ENCODE measurements at regions not wholly inside any gene's neighbourhood (a gene's known extent, or its start where the extent isn't known, plus 50 kb on each side); places are given as distances from the start of the nearest gene placed in this dataset.

GRCh38 chr6:165883851-165884640 lies 221.0 kb upstream of the PDE10A start:
- no peak for TF ChIP-seq SCMH1 (CRISPR knock-in tag; IDR thresholded peaks at IDR 0.05; ENCODE audit: borderline replicate concordance)
- TF ChIP-seq JUN (CRISPR knock-in tag; IDR thresholded peaks at IDR 0.05), result no peak
- no peak for TF ChIP-seq ZFP41 (CRISPR knock-in tag; IDR thresholded peaks at IDR 0.05; ENCODE audit: borderline replicate concordance)
- no peak for TF ChIP-seq MYC (CRISPR knock-in tag; IDR thresholded peaks at IDR 0.05; ENCODE audit: borderline replicate concordance)
- TF ChIP-seq BCLAF1 (IDR thresholded peaks at IDR 0.05), result no peak
- TF ChIP-seq HNF4G (IDR thresholded peaks at IDR 0.05; ENCODE audit: borderline replicate concordance, low read depth, low read length), result no peak
- TF ChIP-seq HNF4G (CRISPR knock-in tag; IDR thresholded peaks at IDR 0.05; ENCODE audit: borderline replicate concordance, low read depth), result no peak
